WERI-Rb-1 (cell line): ENCODE measurements at regions not wholly inside any gene's neighbourhood (a gene's known extent, or its start where the extent isn't known, plus 50 kb on each side); places are given as distances from the start of the nearest gene placed in this dataset.
"Not testable (repeated sequence)": the region's sequence is repeated elsewhere in the genome, so short reads cannot be mapped to it uniquely, and the experiment has no call there.

Experiments
- DNase-seq: peaks from one replicate; pipeline ENCODE4 v3.0.0-alpha.2; 2020
- H3K27ac ChIP-seq: fragments of 250-450 bp; sonication (Bioruptor Pico); 2 replicates; pipeline ENCODE4 v1.5.1; 2020; ENCODE audit warnings: mild to moderate bottlenecking, moderate library complexity
- H3K27me3 ChIP-seq: fragments of 250-450 bp; sonication (Bioruptor Pico); 2 replicates; pipeline ENCODE4 v1.5.1; 2021; ENCODE audit warnings: mild to moderate bottlenecking, low read depth, moderate library complexity; ENCODE audit not compliant: insufficient read depth, severe bottlenecking
- H3K36me3 ChIP-seq: fragments of 250-450 bp; sonication (Bioruptor Pico); 2 replicates; pipeline ENCODE4 v1.5.1; 2020; ENCODE audit warnings: mild to moderate bottlenecking, moderate library complexity
- H3K4me3 ChIP-seq: 2 replicates; pipeline ENCODE4 v1.5.1; 2011; ENCODE audit warnings: low read depth, mild to moderate bottlenecking, control low read depth, low read length
- H3K9me3 ChIP-seq: fragments of 250-450 bp; sonication (Bioruptor Pico); 2 replicates; pipeline ENCODE4 v1.5.1; 2021; ENCODE audit warnings: mild to moderate bottlenecking, moderate library complexity; ENCODE audit not compliant: severe bottlenecking

GRCh38 chr1:143326662-143327061 lies 645.1 kb downstream of the FAM72C start:
- peak; percentile 63 for DNase-seq
- H3K27me3 ChIP-seq, H3K27ac ChIP-seq, H3K36me3 ChIP-seq, H3K9me3 ChIP-seq: not testable (repeated sequence)
- H3K4me3 ChIP-seq = peak overlapping the region; percentile 19; the same call in 1 of the 2 replicates

- not testable (repeated sequence) for H3K9me3 ChIP-seq
Measured at GRCh38 chr1:143311154-143311553, 660.6 kb downstream of the FAM72C start.

More at GRCh38 chr1:143311154-143311553, 660.6 kb downstream of the FAM72C start:
- H3K27me3 ChIP-seq, H3K36me3 ChIP-seq, H3K27ac ChIP-seq, DNase-seq, H3K4me3 ChIP-seq: not testable (repeated sequence)
